GM23338 (cell line): ENCODE measurements at regions not wholly inside any gene's neighbourhood (a gene's known extent, or its start where the extent isn't known, plus 50 kb on each side); places are given as distances from the start of the nearest gene placed in this dataset.

ENCODE experiments used
- CREB1 ChIP-seq: fragments of 250-450 bp; sonication (Bioruptor Pico); IDR thresholded peaks from 2 replicates; pipeline ENCODE4 v1.5.0; 2020; ENCODE audit warnings: low read depth, mild to moderate bottlenecking, moderate library complexity
- CTCF ChIP-seq, 2 experiments: fragments of 200-600 bp in 1 of 2; sonication (generic) in 1 of 2; conservative IDR thresholded peaks; 2 replicates each; pipeline versions ENCODE4 v1.5.1 to v1.6.1; 2016 to 2017; ENCODE audit warnings: antibody characterized with exemption in 2 of 2, low read depth in 2 of 2, mild to moderate bottlenecking in 2 of 2, moderate library complexity in 1 of 2
- EZH2 ChIP-seq: fragments of 200-600 bp; sonication (generic); IDR thresholded peaks from one replicate; pipeline ENCODE4 v1.8.0; 2017; ENCODE audit warnings: antibody characterized with exemption, mild to moderate bottlenecking, low read depth; ENCODE audit not compliant: unreplicated experiment
- EZH2phosphoT487 ChIP-seq: fragments of 200-600 bp; sonication (generic); IDR thresholded peaks from one replicate; pipeline ENCODE4 v1.8.1; 2018; ENCODE audit warnings: antibody characterized with exemption; ENCODE audit not compliant: unreplicated experiment
- JUNB ChIP-seq: IDR thresholded peaks from one replicate; pipeline ENCODE4 v1.6.1; 2016; ENCODE audit warnings: antibody characterized with exemption; ENCODE audit not compliant: unreplicated experiment
- NANOG ChIP-seq: IDR thresholded peaks from 2 replicates; pipeline ENCODE4 v1.6.1; 2016; ENCODE audit warnings: antibody characterized with exemption, borderline replicate concordance
- POLR2AphosphoS5 ChIP-seq: IDR thresholded peaks from 2 replicates; pipeline ENCODE4 v1.6.1; 2016; ENCODE audit warnings: antibody characterized with exemption, low read depth
- REST ChIP-seq: IDR thresholded peaks from one replicate; pipeline ENCODE4 v1.6.1; 2018; ENCODE audit warnings: antibody characterized with exemption; ENCODE audit not compliant: unreplicated experiment
- STAT1 ChIP-seq: IDR thresholded peaks from one replicate; pipeline ENCODE4 v1.6.1; 2016; ENCODE audit warnings: antibody characterized with exemption; ENCODE audit not compliant: unreplicated experiment

- TF ChIP-seq CTCF (conservative IDR thresholded peaks at IDR 0.05; ENCODE audit: low read depth in 2 of 2) = no peak
- TF ChIP-seq EZH2 = no peak
- TF ChIP-seq POLR2AphosphoS5 = no peak
- TF ChIP-seq EZH2phosphoT487 = no peak
- TF ChIP-seq NANOG = no peak
- no peak for TF ChIP-seq STAT1
- no peak for TF ChIP-seq REST
- TF ChIP-seq JUNB = no peak
- no peak for TF ChIP-seq CREB1 (CRISPR knock-in tag)
These were observed 500.6 kb downstream of the KCTD12 start for GRCh38 chr13:76385586-76385985.
